T-helper 17 cell (primary cell): ENCODE measurements at regions not wholly inside any gene's neighbourhood (a gene's known extent, or its start where the extent isn't known, plus 50 kb on each side); places are given as distances from the start of the nearest gene placed in this dataset.

Experiments used
- ATAC-seq: fragments of 150-1000 bp; cut with Tn5 transposase; 2 replicates; pipeline ENCODE4 v1.10.0; 2021; ENCODE audit warnings: mild to moderate bottlenecking, moderate library complexity
- DNase-seq, 3 donors: peaks; one replicate each; pipeline versions ENCODE4 v3.0.0 to v3.0.0-alpha.2; 2020 to 2021
- H3K9me3 ChIP-seq: one replicate; pipeline ENCODE4 v1.7.0; 2013; ENCODE audit warnings: low read length, mild to moderate bottlenecking; ENCODE audit not compliant: control insufficient read depth, poor library complexity, severe bottlenecking
- H3K27ac Mint-ChIP-seq: one replicate; pipeline ENCODE4 v1.8.0; 2022; ENCODE audit warnings: mild to moderate bottlenecking, moderate library complexity, mixed read lengths
- H3K27me3 Mint-ChIP-seq: one replicate; pipeline ENCODE4 v1.8.0; 2022; ENCODE audit warnings: mixed read lengths
- H3K36me3 Mint-ChIP-seq: one replicate; pipeline ENCODE4 v1.8.0; 2022; ENCODE audit warnings: low read depth, mixed read lengths
- H3K4me1 Mint-ChIP-seq: one replicate; pipeline ENCODE4 v1.8.0; 2022; ENCODE audit warnings: mild to moderate bottlenecking, mixed read lengths
- H3K4me3 Mint-ChIP-seq: one replicate; pipeline ENCODE4 v1.8.0; 2022; ENCODE audit warnings: mild to moderate bottlenecking, moderate library complexity, mixed read lengths

DNA sequence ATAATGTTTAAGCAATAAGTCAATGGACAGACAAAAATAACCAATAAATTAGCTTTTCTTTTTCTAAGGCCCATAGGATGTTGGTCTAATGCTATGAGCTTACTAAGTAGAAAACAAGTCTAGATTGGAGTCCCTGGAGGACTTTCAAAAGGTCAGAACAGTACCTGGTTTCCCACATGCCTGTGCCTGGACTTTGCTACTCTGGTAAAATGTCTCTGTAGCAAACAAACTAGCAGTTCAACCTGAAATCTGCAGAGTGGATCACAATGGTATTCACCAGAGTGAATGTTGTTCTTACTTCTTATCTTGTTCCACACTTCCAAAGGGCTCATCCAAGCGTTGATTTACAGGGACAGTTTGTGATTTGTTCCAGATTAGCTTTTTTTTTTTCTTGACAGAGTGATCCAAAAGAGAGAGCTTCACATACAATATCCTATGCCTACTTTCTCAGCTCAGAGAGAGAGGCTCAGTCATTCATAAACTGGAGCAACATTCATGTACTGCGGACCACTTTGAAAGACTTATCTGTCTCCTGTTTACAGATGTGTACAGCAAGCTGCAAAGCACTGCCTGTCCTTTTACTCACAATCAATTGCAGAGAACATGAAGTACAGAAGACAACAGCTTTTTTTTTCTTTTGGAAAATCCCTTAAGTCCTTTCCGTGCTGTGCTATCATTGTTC is 466.1 kb downstream of the SPATA31D1 start:
- no peak for ATAC-seq
- no peaks in the 10 kb centered on the region for H3K9me3 ChIP-seq
- DNase-seq: no peak
- Mint-ChIP-seq H3K36me3 (no peaks in the 10 kb centered on the region), H3K27ac (no peak overlapping the region), H3K27me3 (no peaks in the 10 kb centered on the region), H3K4me1 (no peaks in the 10 kb centered on the region), H3K4me3 (no peak overlapping the region)

DNA sequence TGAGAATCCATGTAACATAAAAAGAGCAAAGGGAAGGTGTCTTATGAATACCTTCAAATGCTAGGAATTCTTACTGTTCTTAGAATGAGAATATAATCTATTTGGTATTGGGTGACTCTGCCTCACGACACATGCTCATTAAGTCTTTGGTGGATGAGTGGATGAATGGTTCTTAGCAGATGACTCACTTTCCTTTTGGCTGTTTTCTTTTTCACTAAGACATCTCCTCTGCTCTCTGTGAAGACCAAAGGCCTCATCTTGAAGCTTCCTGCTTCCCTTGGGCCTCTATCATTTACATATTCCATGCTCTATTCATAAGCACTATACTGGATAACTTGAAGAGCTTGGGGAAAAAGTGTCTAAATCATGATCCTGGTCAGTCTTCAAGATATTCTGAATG is 468.1 kb downstream of the SPATA31D1 start:
- Mint-ChIP-seq H3K4me3 (no peak overlapping the region), H3K27ac (no peak overlapping the region), H3K36me3 (no peaks in the 10 kb centered on the region), H3K27me3 (no peaks in the 10 kb centered on the region), H3K4me1 (no peaks in the 10 kb centered on the region)
- DNase-seq (no peak), ATAC-seq (no peak)
- no peaks in the 10 kb centered on the region for H3K9me3 ChIP-seq

DNA sequence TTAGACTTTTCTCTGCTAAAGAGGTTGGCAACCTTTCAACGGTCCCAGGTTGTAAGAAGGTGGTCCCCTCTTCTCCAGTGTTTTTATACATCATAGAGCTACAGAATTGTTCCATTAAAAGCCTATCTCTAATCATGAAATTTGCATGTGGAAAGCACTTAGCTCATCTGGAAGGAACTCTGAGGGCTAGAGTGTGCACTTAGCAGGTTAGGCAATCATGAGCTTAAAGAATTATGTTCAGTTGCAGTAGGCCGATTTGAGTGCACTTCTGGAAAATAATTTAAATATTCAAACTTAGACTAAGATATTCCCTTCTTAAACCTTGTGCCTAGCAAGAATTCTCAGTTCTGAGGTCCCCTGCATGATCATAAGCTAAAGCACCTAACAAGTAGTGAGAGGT is 468.7 kb downstream of the SPATA31D1 start:
- H3K9me3 ChIP-seq: no peaks in the 10 kb centered on the region
- no peak for ATAC-seq
- H3K27me3 Mint-ChIP-seq: no peaks in the 10 kb centered on the region
- H3K36me3 Mint-ChIP-seq: no peaks in the 10 kb centered on the region
- no peaks in the 10 kb centered on the region for H3K4me1 Mint-ChIP-seq
- H3K4me3 Mint-ChIP-seq: no peak overlapping the region
- no peak overlapping the region for H3K27ac Mint-ChIP-seq
- no peak for DNase-seq

DNA sequence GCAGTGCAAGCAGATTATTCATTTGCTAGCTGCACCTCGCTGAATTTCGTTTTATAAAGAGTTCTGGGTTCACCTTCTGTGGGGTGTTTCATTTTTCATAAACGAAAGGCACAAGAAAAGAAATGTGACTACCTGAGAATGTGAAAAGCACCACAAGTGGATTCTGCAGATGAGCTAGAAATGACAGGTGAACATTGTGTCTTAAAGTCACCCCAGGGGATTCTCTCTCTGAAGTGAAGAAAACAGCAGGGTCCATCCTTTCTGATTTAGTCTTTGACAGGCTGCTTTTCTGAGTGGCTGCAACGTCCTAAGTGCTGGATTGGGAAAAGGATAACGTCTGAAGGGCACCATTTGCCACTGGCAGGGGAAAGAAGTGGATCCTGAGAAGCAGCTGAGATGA is 469.3 kb downstream of the SPATA31D1 start:
- ATAC-seq: no peak
- no peak overlapping the region for H3K4me3 Mint-ChIP-seq
- H3K27ac Mint-ChIP-seq: no peak overlapping the region
- no peaks in the 10 kb centered on the region for H3K4me1 Mint-ChIP-seq
- H3K36me3 Mint-ChIP-seq: no peaks in the 10 kb centered on the region
- H3K27me3 Mint-ChIP-seq: no peaks in the 10 kb centered on the region
- no peak for DNase-seq
- H3K9me3 ChIP-seq: no peaks in the 10 kb centered on the region

DNA sequence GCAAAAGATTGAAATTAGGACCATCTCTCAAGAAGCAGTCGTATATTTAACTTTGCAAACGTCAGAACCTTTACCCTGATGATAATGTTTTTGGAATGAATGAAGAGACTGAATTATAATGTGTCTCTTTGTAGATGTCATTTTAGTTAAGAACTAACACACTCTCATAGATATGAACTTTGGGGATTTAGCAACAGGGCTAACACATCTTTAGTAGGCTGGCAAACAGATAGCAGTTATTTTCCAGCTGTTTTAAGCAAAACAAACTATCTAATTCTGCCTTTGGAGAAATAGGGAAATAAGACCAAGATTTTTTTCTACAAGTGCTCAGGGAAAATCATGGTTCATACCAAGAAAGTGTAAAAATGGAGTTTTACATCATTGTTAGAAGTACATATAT is 469.7 kb downstream of the SPATA31D1 start:
- Mint-ChIP-seq H3K4me1 (no peaks in the 10 kb centered on the region), H3K36me3 (no peaks in the 10 kb centered on the region), H3K27ac (no peak overlapping the region), H3K4me3 (no peak overlapping the region), H3K27me3 (no peaks in the 10 kb centered on the region)
- ATAC-seq (no peak), DNase-seq (no peak)
- H3K9me3 ChIP-seq: no peaks in the 10 kb centered on the region

DNA sequence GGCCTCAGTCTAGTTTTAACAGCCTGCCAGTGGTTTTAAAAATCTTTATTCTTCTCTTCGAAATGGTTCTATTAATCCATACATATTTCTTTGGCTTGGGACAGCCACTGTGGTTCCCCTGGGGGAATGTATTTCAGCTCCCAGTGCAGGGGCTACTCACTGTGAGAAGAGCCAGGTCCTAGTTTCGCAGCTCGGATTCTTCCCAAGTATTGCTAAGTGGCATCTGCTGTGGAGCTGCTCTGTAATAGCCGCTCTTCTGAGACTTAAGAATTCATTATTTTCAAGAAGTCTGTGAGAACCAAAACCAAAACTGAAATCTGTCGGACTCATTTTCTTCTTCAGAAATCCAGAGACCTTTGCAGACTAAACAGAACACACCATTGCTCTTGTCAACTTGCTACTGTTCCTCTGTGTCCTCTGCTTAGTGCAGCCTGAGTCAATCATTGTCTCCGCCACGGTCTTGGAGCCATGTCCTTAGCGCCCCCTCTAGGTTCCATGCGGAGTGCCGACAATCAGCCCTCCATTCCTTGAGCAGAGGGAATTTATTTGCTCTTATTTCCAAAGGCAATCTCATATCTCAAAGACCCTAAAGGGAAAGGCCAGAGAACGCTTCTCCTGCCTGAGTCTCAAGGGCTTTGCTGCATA is 478.2 kb downstream of the SPATA31D1 start:
- DNase-seq: no peak
- H3K27ac Mint-ChIP-seq: no peak overlapping the region
- H3K9me3 ChIP-seq: no peaks in the 10 kb centered on the region
- no peaks in the 10 kb centered on the region for H3K4me1 Mint-ChIP-seq
- no peak overlapping the region for H3K4me3 Mint-ChIP-seq
- ATAC-seq: no peak
- no peaks in the 10 kb centered on the region for H3K27me3 Mint-ChIP-seq
- H3K36me3 Mint-ChIP-seq: peaks cover 2% of the 10 kb centered on the region

DNA sequence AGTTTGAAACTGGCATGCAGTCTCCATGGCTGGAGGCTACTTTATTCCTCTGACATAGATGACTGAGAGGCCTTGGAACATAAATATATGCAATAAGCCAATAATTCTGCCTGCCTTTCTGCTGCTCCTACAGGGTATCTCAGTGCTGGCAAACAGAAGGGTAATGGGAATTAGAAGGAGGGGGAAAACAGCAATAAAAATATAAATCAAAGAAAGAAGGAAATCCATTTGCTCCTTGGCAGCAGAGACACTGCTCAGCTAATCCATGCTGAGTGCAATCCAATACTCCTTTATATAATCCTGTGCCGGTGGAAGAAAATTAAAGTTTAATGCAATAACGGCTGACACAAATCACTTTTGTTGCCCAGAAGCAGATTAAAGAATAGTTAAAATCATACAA is 478.9 kb downstream of the SPATA31D1 start:
- no peaks in the 10 kb centered on the region for H3K27me3 Mint-ChIP-seq
- H3K27ac Mint-ChIP-seq: no peak overlapping the region
- no peaks in the 10 kb centered on the region for H3K9me3 ChIP-seq
- H3K4me3 Mint-ChIP-seq: no peak overlapping the region
- ATAC-seq (no peak), DNase-seq (no peak)
- no peaks in the 10 kb centered on the region for H3K4me1 Mint-ChIP-seq
- H3K36me3 Mint-ChIP-seq: peaks cover 2% of the 10 kb centered on the region

DNA sequence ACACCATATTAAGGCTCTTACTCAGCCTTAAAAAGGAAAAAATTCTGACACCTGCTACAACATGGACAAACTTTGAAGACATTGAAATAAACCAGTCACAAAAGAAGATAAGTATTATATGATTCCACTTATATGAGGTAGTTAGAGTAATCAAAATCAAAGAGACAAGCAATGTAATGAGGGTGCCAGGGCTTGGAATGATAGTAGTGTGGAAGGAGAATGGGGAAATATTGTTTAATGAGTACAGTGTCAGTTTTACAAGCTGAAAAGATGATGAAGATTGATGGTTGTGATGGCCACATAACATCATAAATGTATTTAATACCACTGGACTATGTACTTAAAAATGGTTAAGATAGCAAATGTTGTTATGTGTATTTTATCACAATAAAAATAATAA is 485.7 kb downstream of the SPATA31D1 start:
- H3K9me3 ChIP-seq: no peaks in the 10 kb centered on the region
- H3K27ac Mint-ChIP-seq: no peak overlapping the region

GRCh38 chr9:82475584-82476301 is 487.2 kb downstream of the SPATA31D1 start:
- Mint-ChIP-seq H3K36me3 (no peaks in the 10 kb centered on the region), H3K4me3 (no peak overlapping the region), H3K27ac (no peak overlapping the region), H3K4me1 (no peaks in the 10 kb centered on the region), H3K27me3 (no peaks in the 10 kb centered on the region)
- DNase-seq (no peak), ATAC-seq (no peak)
- H3K9me3 ChIP-seq: no peaks in the 10 kb centered on the region

More for the DNA sequence above, 485.7 kb downstream of the SPATA31D1 start:
- H3K27me3 Mint-ChIP-seq: no peaks in the 10 kb centered on the region
- ATAC-seq (no peak), DNase-seq (no peak)
- no peaks in the 10 kb centered on the region for H3K4me1 Mint-ChIP-seq
- H3K36me3 Mint-ChIP-seq: no peaks in the 10 kb centered on the region
- no peak overlapping the region for H3K4me3 Mint-ChIP-seq

- no peak for ATAC-seq
- Mint-ChIP-seq H3K4me3 (no peak overlapping the region), H3K27ac (no peak overlapping the region), H3K36me3 (no peaks in the 10 kb centered on the region), H3K27me3 (no peaks in the 10 kb centered on the region), H3K4me1 (no peaks in the 10 kb centered on the region)
- no peaks in the 10 kb centered on the region for H3K9me3 ChIP-seq
- no peak for DNase-seq
Measured at GRCh38 chr9:82480921-82481320, 492.3 kb downstream of the SPATA31D1 start.

DNA sequence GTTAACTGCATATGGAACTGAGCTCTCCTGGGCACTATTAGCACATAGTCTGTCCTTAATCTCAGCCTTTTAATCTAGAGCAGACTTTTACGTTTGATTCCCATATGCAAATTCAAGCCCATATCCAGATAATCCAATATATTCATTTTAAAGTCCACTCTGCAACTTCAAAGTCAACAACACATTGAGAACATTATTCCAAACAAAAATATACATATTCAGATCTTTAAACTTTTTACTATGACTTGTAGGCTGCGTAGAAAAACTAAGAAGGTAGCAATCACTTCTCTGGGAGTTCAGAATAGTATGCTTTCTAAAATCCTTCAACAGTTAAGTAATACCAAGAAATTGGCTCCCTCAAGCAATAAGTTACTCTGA is 499.4 kb downstream of the SPATA31D1 start:
- Mint-ChIP-seq H3K27me3 (no peaks in the 10 kb centered on the region), H3K4me3 (no peak overlapping the region), H3K27ac (no peak overlapping the region), H3K36me3 (no peaks in the 10 kb centered on the region), H3K4me1 (no peaks in the 10 kb centered on the region)
- no peak for DNase-seq
- no peak for ATAC-seq
- H3K9me3 ChIP-seq: no peaks in the 10 kb centered on the region

DNA sequence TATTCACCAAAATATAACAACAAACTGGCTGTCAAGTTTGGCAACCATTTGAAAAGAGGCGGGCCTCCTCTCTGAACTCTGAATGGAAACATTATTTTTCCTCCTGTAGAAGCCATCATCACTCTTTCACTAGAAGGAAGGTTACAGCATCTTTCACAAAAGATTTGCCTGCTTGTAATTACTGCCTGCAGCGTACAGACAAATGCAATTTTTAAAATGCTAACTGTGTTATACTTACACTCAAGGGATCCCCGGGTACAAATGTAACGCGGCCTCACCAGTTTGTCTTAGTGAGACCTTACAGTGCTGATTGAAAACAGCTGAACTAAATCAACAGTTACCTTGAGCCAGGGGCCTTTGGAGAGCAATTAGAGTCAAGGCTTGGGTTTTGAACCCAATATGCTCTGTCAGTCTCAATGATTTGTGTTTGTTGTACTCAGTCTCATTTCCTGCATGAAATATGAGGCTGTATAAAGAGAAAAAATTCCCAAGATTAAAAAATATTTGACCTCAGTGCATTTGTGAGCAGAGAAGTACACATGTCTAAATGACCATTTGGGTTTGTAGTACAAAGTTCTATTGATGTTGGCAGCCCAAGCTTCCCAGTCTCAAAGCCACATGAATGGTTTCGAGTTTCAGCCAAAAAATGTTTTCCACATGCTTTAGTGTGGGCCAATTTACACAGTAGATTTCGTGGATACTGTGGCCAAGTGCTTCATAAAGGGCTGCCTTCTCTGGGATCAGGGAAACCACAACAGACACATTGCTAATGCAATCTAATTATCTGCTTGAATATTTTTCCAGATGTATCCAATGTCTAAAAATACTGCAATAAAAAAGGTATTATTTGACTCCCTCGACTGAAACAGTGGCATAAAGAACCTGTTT is 500.0 kb downstream of the SPATA31D1 start:
- no peaks in the 10 kb centered on the region for H3K36me3 Mint-ChIP-seq
- H3K27me3 Mint-ChIP-seq: no peaks in the 10 kb centered on the region
- ATAC-seq (no peak), DNase-seq (no peak)
- H3K9me3 ChIP-seq: no peaks in the 10 kb centered on the region
- H3K27ac Mint-ChIP-seq: no peak overlapping the region
- no peaks in the 10 kb centered on the region for H3K4me1 Mint-ChIP-seq
- H3K4me3 Mint-ChIP-seq: no peak overlapping the region

GRCh38 chr9:82489201-82489821 is 500.7 kb downstream of the SPATA31D1 start:
- Mint-ChIP-seq H3K36me3 (no peaks in the 10 kb centered on the region), H3K4me3 (no peak overlapping the region)
- ATAC-seq: no peak

More at GRCh38 chr9:82489201-82489821, 500.7 kb downstream of the SPATA31D1 start:
- no peaks in the 10 kb centered on the region for H3K27me3 Mint-ChIP-seq
- H3K4me1 Mint-ChIP-seq: no peaks in the 10 kb centered on the region
- no peak for DNase-seq
- no peak overlapping the region for H3K27ac Mint-ChIP-seq
- H3K9me3 ChIP-seq: no peaks in the 10 kb centered on the region
